ENCODE measurements at regions not wholly inside any gene's neighbourhood (a gene's known extent, or its start where the extent isn't known, plus 50 kb on each side); places are given as distances from the start of the nearest gene placed in this dataset.

DNA sequence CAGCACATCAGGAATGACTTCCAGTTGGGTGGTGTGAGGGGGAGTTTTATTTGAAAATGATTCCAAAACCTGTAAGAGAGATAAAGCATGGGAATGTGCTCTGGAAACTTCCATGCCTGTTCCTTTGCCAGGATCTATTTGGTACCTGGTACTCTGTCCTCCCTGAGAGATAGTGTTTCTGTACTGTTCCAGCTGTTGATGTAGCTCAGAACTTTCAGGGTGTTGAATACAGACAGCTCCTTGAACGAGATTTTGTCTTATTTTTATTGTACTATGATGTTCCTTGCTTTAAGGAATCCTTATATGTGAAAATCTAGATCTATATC lies 148.7 kb upstream of the RIPOR2 start:
- Histone ChIP-seq H3K36me3 (ENCODE audit: control insufficient read depth, insufficient read depth, low read length) (no peaks in the 10 kb centered on the region), H3K4me1 (ENCODE audit: control insufficient read depth, insufficient read depth, low read length) (no peaks in the 10 kb centered on the region), H3K9ac (ENCODE audit: low read depth, low read length) (no peak overlapping the region), H3K4me3 (ENCODE audit: low read depth, low read length) (no peak overlapping the region), H3K9me3 (ENCODE audit: control insufficient read depth, insufficient read depth, low read length) (no peaks in the 10 kb centered on the region), H3K27me3 (ENCODE audit: control insufficient read depth, insufficient read depth, low read length) (no peaks in the 10 kb centered on the region)

GRCh38 chr6:25085756-25086155 lies 150.0 kb upstream of the RIPOR2 start:
- Histone ChIP-seq H3K4me3 (ENCODE audit: low read depth, low read length) (no peak overlapping the region), H3K27me3 (ENCODE audit: control insufficient read depth, insufficient read depth, low read length) (no peaks in the 10 kb centered on the region), H3K4me1 (ENCODE audit: control insufficient read depth, insufficient read depth, low read length) (no peaks in the 10 kb centered on the region), H3K9me3 (ENCODE audit: control insufficient read depth, insufficient read depth, low read length) (no peaks in the 10 kb centered on the region), H3K36me3 (ENCODE audit: control insufficient read depth, insufficient read depth, low read length) (no peaks in the 10 kb centered on the region), H3K9ac (ENCODE audit: low read depth, low read length) (no peak overlapping the region)

DNA sequence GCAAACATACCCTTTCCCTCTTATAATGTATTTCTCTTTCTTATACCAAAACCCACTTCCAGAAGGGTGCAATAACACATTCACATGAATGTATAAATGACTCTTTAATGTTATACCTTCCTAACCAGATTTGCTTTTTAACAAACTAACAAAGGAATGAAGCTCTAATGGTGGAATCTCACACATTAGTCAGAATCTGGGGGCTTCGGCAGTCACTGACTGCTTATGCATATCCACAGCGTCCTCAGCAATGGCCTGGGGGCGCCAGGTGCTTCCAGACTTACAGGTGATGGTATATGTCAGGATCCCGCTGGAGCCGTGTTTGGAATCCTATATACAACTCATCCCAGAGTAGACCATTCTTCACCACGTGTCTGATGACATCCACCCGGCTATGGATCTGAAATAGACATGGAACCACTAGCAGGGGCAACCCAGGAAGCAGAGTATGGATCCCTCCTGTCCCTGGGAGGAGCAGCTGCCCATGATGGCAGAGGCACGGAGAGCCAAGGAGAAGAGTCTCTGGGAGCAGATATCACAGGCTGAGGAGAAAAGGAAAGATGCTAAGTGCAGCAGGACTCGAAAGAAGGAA lies 150.8 kb upstream of the RIPOR2 start:
- no peaks in the 10 kb centered on the region for H3K36me3 ChIP-seq (ENCODE audit: control insufficient read depth, insufficient read depth, low read length)
- no peak overlapping the region for H3K4me3 ChIP-seq (ENCODE audit: low read depth, low read length)
- H3K9ac ChIP-seq (ENCODE audit: low read depth, low read length), result no peak overlapping the region
- H3K4me1 ChIP-seq (ENCODE audit: control insufficient read depth, insufficient read depth, low read length), result no peaks in the 10 kb centered on the region
- H3K9me3 ChIP-seq (ENCODE audit: control insufficient read depth, insufficient read depth, low read length), result no peaks in the 10 kb centered on the region
- H3K27me3 ChIP-seq (ENCODE audit: control insufficient read depth, insufficient read depth, low read length), result no peaks in the 10 kb centered on the region

GRCh38 chr6:25088513-25088912 lies 152.8 kb upstream of the RIPOR2 start:
- Histone ChIP-seq H3K4me3 (ENCODE audit: low read depth, low read length) (no peak overlapping the region), H3K36me3 (ENCODE audit: control insufficient read depth, insufficient read depth, low read length) (no peaks in the 10 kb centered on the region), H3K9ac (ENCODE audit: low read depth, low read length) (no peak overlapping the region), H3K9me3 (ENCODE audit: control insufficient read depth, insufficient read depth, low read length) (no peaks in the 10 kb centered on the region), H3K4me1 (ENCODE audit: control insufficient read depth, insufficient read depth, low read length) (no peaks in the 10 kb centered on the region), H3K27me3 (ENCODE audit: control insufficient read depth, insufficient read depth, low read length) (no peaks in the 10 kb centered on the region)

- Histone ChIP-seq H3K36me3 (ENCODE audit: control insufficient read depth, insufficient read depth, low read length) (no peaks in the 10 kb centered on the region), H3K27me3 (ENCODE audit: control insufficient read depth, insufficient read depth, low read length) (no peaks in the 10 kb centered on the region), H3K4me1 (ENCODE audit: control insufficient read depth, insufficient read depth, low read length) (no peaks in the 10 kb centered on the region)
These were observed 153.7 kb upstream of the RIPOR2 start for GRCh38 chr6:25089442-25089841.

DNA sequence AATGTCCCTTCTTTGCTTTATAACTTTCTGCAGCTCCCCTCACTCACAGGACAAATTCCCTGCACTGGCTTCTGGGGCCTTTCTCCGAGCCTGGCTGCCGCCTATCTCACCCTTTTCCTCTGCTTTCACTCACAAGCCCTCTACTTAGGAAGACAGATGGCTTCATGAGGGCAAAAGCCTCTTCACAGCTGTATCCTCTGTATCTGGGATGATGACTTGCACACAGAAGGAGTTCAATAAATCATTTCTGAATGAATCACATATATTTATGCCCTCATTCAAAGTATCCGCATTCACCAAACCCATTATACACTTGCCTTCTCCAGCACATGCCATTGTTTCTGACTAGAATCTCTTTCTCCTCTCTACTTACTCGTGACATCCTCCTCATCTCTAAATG lies 159.0 kb upstream of the RIPOR2 start:
- Histone ChIP-seq H3K36me3 (ENCODE audit: control insufficient read depth, insufficient read depth, low read length) (no peaks in the 10 kb centered on the region), H3K27me3 (ENCODE audit: control insufficient read depth, insufficient read depth, low read length) (no peaks in the 10 kb centered on the region), H3K9me3 (ENCODE audit: control insufficient read depth, insufficient read depth, low read length) (no peaks in the 10 kb centered on the region), H3K4me3 (ENCODE audit: low read depth, low read length) (no peak overlapping the region), H3K9ac (ENCODE audit: low read depth, low read length) (no peak overlapping the region), H3K4me1 (ENCODE audit: control insufficient read depth, insufficient read depth, low read length) (no peaks in the 10 kb centered on the region)

More at GRCh38 chr6:25089442-25089841, 153.7 kb upstream of the RIPOR2 start:
- no peaks in the 10 kb centered on the region for H3K9me3 ChIP-seq (ENCODE audit: control insufficient read depth, insufficient read depth, low read length)
- no peak overlapping the region for H3K4me3 ChIP-seq (ENCODE audit: low read depth, low read length)
- no peak overlapping the region for H3K9ac ChIP-seq (ENCODE audit: low read depth, low read length)

DNA sequence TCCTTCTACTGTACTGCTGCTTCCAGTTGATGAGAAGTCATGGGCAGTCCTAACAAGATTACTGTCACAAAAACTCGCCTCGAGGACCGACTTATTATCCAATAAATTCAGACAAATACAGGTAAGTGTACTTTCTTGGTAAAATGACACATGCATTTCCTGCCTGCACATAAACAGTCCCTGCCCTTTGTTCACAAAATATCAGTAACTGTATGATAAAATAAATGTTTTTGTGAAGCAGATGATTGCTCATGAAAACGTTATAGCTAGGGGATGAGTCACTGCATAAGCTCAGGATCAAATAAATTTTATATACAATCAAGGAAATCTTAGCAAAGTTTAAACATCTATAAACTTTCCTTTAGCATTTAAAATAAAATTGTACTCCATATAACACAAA lies 164.5 kb upstream of the RIPOR2 start:
- H3K9ac ChIP-seq (ENCODE audit: low read depth, low read length), result no peak overlapping the region
- no peaks in the 10 kb centered on the region for H3K4me1 ChIP-seq (ENCODE audit: control insufficient read depth, insufficient read depth, low read length)
- no peaks in the 10 kb centered on the region for H3K36me3 ChIP-seq (ENCODE audit: control insufficient read depth, insufficient read depth, low read length)
- H3K27me3 ChIP-seq (ENCODE audit: control insufficient read depth, insufficient read depth, low read length), result no peaks in the 10 kb centered on the region
- no peaks in the 10 kb centered on the region for H3K9me3 ChIP-seq (ENCODE audit: control insufficient read depth, insufficient read depth, low read length)
- no peak overlapping the region for H3K4me3 ChIP-seq (ENCODE audit: low read depth, low read length)

GRCh38 chr6:25103603-25104002 lies 167.8 kb upstream of the RIPOR2 start:
- Histone ChIP-seq H3K9me3 (ENCODE audit: control insufficient read depth, insufficient read depth, low read length) (no peaks in the 10 kb centered on the region), H3K36me3 (ENCODE audit: control insufficient read depth, insufficient read depth, low read length) (no peaks in the 10 kb centered on the region), H3K4me1 (ENCODE audit: control insufficient read depth, insufficient read depth, low read length) (no peaks in the 10 kb centered on the region), H3K27me3 (ENCODE audit: control insufficient read depth, insufficient read depth, low read length) (no peaks in the 10 kb centered on the region), H3K9ac (ENCODE audit: low read depth, low read length) (no peak overlapping the region), H3K4me3 (ENCODE audit: low read depth, low read length) (no peak overlapping the region)

DNA sequence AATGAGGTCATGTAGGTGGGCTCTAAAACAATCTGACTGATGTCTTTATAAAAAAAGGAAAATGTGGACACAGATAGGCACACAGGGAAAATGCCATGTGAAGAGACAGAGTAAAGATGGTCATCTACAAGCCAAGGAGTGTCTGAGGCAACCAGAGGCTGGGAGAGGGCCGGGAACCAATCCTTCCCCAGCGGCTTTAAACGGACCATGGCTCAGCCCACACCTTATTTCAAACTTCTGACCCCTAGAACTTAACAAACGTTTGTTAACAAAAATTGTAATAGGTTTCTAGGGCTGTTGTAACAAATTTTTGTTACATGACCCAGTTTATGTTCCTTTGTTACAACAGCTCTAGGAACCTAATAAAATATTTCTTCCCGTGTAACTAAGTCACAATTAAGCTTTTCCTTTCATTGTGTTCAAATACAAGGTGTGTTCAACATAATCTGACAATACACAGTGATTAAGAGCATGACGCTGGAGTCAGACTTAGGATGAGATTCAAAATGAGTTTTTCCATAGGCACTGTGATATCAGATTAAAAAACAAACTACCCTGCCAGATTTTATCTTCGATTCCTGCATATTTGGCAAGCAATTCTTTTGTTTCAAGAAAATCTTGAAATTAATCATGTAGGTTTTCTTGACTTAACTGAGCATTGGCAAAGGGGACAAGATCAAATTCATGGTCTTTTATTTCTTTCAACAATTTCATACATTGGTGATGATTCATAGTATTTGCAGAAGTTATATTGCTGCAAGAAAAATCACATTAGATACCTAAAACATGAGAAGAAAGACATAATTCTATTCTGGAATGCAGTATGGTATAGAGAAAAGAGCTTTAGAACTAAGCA lies 169.5 kb upstream of the RIPOR2 start:
- H3K36me3 ChIP-seq (ENCODE audit: control insufficient read depth, insufficient read depth, low read length), result no peaks in the 10 kb centered on the region
- H3K4me1 ChIP-seq (ENCODE audit: control insufficient read depth, insufficient read depth, low read length), result no peaks in the 10 kb centered on the region
- no peak overlapping the region for H3K4me3 ChIP-seq (ENCODE audit: low read depth, low read length)
- no peaks in the 10 kb centered on the region for H3K27me3 ChIP-seq (ENCODE audit: control insufficient read depth, insufficient read depth, low read length)
- H3K9me3 ChIP-seq (ENCODE audit: control insufficient read depth, insufficient read depth, low read length), result no peaks in the 10 kb centered on the region
- no peak overlapping the region for H3K9ac ChIP-seq (ENCODE audit: low read depth, low read length)

DNA sequence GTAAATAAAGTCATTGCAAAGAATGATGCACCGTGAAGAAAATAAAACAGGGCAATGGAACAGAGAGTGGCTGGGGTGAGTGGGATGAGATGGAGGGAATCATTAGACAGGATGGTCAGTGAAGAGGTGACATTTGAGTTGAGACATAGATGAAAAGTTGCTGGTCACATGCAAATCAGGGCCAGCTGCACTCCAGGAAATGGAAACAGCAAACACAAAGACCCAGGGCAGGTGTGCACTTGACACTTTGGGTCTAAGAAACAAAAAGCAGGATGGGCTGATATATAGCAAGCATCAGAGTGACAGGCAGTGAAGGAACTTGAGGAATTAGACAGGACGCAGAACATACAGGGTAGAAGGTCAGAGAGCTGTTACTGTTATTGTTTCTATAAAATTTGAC lies 171.5 kb upstream of the RIPOR2 start:
- Histone ChIP-seq H3K9ac (ENCODE audit: low read depth, low read length) (no peak overlapping the region), H3K27me3 (ENCODE audit: control insufficient read depth, insufficient read depth, low read length) (no peaks in the 10 kb centered on the region), H3K4me3 (ENCODE audit: low read depth, low read length) (no peak overlapping the region), H3K4me1 (ENCODE audit: control insufficient read depth, insufficient read depth, low read length) (no peaks in the 10 kb centered on the region), H3K36me3 (ENCODE audit: control insufficient read depth, insufficient read depth, low read length) (no peaks in the 10 kb centered on the region), H3K9me3 (ENCODE audit: control insufficient read depth, insufficient read depth, low read length) (no peaks in the 10 kb centered on the region)

DNA sequence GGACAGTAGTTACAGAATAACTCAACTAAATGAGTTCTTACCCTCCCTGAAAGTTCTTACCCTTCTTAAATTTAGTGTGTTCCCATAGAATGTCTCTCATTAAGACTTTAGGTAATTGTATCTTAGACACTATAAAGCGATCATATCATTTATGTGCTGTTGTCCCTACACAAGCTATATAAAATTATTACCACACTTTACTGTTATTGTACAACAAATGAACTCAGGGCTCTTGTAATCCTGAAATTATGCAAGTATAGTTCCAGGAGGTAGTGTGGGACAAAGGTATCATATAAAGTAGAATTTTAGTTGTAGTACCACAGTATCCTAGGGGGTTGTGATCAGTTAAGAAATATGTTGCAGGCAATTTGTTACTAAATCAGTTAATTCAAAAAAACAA lies 167.4 kb upstream of the CARMIL1 start:
- H3K4me3 ChIP-seq (ENCODE audit: low read depth, low read length), result no peak overlapping the region
- H3K27me3 ChIP-seq (ENCODE audit: control insufficient read depth, insufficient read depth, low read length), result no peaks in the 10 kb centered on the region
- H3K9ac ChIP-seq (ENCODE audit: low read depth, low read length), result no peak overlapping the region
- H3K4me1 ChIP-seq (ENCODE audit: control insufficient read depth, insufficient read depth, low read length), result no peaks in the 10 kb centered on the region
- no peaks in the 10 kb centered on the region for H3K36me3 ChIP-seq (ENCODE audit: control insufficient read depth, insufficient read depth, low read length)
- H3K9me3 ChIP-seq (ENCODE audit: control insufficient read depth, insufficient read depth, low read length), result no peaks in the 10 kb centered on the region

DNA sequence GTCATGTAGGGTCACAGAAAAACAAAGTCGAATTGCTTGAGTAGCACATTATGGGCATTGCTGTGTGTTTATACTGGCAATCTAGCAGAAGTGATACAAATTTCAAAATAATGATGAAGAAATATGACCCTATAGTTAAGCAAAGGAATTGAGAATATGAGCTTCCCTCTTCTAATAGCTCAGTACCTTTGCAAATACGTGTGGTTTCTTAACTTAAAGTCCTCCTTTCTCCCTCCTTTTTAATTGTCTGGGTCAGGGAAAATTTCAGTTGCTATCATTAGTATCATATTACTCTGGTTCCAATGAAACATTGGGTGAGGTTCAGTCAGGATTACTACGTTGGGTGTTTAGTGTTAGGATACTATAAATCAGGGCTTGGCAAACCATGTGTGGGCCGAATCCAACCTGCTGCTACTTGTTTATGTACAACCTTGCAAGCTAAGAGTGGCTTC lies 166.8 kb upstream of the CARMIL1 start:
- no peak overlapping the region for H3K9ac ChIP-seq (ENCODE audit: low read depth, low read length)
- H3K36me3 ChIP-seq (ENCODE audit: control insufficient read depth, insufficient read depth, low read length), result no peaks in the 10 kb centered on the region
- H3K27me3 ChIP-seq (ENCODE audit: control insufficient read depth, insufficient read depth, low read length), result no peaks in the 10 kb centered on the region
- no peaks in the 10 kb centered on the region for H3K4me1 ChIP-seq (ENCODE audit: control insufficient read depth, insufficient read depth, low read length)
- H3K9me3 ChIP-seq (ENCODE audit: control insufficient read depth, insufficient read depth, low read length), result no peaks in the 10 kb centered on the region
- H3K4me3 ChIP-seq (ENCODE audit: low read depth, low read length), result no peak overlapping the region
